ENCODE measurements at regions not wholly inside any gene's neighbourhood (a gene's known extent, or its start where the extent isn't known, plus 50 kb on each side); places are given as distances from the start of the nearest gene placed in this dataset.

- TF ChIP-seq CTCF (IDR thresholded peaks at IDR 0.05; ENCODE audit: extremely low read depth, missing control alignments) = no peak
- no peak for DNase-seq (ENCODE audit: low spot score)
Measured at GRCh38 chr18:64992654-64993053, 758.2 kb upstream of the CDH7 start.

GRCh38 chr18:64991102-64991501 is 759.7 kb upstream of the CDH7 start:
- TF ChIP-seq CTCF (IDR thresholded peaks at IDR 0.05; ENCODE audit: extremely low read depth, missing control alignments) = no peak

GRCh38 chr18:64986906-64987495 is 763.8 kb upstream of the CDH7 start:
- no peak for TF ChIP-seq CTCF (IDR thresholded peaks at IDR 0.05; ENCODE audit: extremely low read depth, missing control alignments)
- no peak for DNase-seq (ENCODE audit: low spot score)

More at GRCh38 chr18:64991102-64991501, 759.7 kb upstream of the CDH7 start:
- DNase-seq (ENCODE audit: low spot score) = no peak

GRCh38 chr18:64983497-64984238 is 767.1 kb upstream of the CDH7 start:
- no peak for TF ChIP-seq CTCF (IDR thresholded peaks at IDR 0.05; ENCODE audit: extremely low read depth, missing control alignments)
- DNase-seq (ENCODE audit: low spot score) = no peak

GRCh38 chr18:64982414-64983055 is 768.3 kb upstream of the CDH7 start:
- no peak for DNase-seq (ENCODE audit: low spot score)
- TF ChIP-seq CTCF (IDR thresholded peaks at IDR 0.05; ENCODE audit: extremely low read depth, missing control alignments) = no peak

- TF ChIP-seq CTCF (IDR thresholded peaks at IDR 0.05; ENCODE audit: extremely low read depth, missing control alignments) = no peak
- DNase-seq (ENCODE audit: low spot score) = no peak
Measured at GRCh38 chr18:64981915-64982314, 768.9 kb upstream of the CDH7 start.

- no peak for DNase-seq (ENCODE audit: low spot score)
- no peak for TF ChIP-seq CTCF (IDR thresholded peaks at IDR 0.05; ENCODE audit: extremely low read depth, missing control alignments)
Measured at GRCh38 chr18:64979791-64980190, 771.0 kb upstream of the CDH7 start.

Data from GM20000 (cell line).